HepG2 (cell line): ENCODE measurements at regions not wholly inside any gene's neighbourhood (a gene's known extent, or its start where the extent isn't known, plus 50 kb on each side); places are given as distances from the start of the nearest gene placed in this dataset.
"Not testable (repeated sequence)": the region's sequence is repeated elsewhere in the genome, so short reads cannot be mapped to it uniquely, and the experiment has no call there.

Experiments used
- IKZF1 ChIP-seq: fragments of 450-650 bp; IDR thresholded peaks from 2 replicates; pipeline ENCODE4 v1.7.1; 2016
- NR2F6 ChIP-seq, 2 experiments: IDR thresholded peaks; 2 replicates each; pipeline ENCODE4 v1.6.1; 2016; ENCODE audit warnings: antibody characterized with exemption in 1 of 2, mild to moderate bottlenecking in 1 of 2
- POLR2A ChIP-seq, 2 experiments: IDR thresholded peaks; 2 replicates each; pipeline ENCODE4 v1.6.1; 2011; ENCODE audit warnings: low read depth in 2 of 2, low read length in 2 of 2, mild to moderate bottlenecking in 1 of 2, moderate library complexity in 1 of 2; ENCODE audit not compliant: insufficient read depth in 1 of 2
- RELA ChIP-seq: sonication (generic); formaldehyde crosslinking; IDR thresholded peaks from 2 replicates; pipeline ENCODE4 v1.4.0; 2020; ENCODE audit warnings: missing genetic modification reagents
- TF ChIP-seq, protein P1 (sequence below): sonication (generic); formaldehyde crosslinking; IDR thresholded peaks from 2 replicates; pipeline ENCODE4 v1.9.0; 2021; ENCODE audit warnings: missing genetic modification reagents, mild to moderate bottlenecking, borderline replicate concordance
- TF ChIP-seq, protein P2 (sequence below): sonication (generic); formaldehyde crosslinking; IDR thresholded peaks from 2 replicates; pipeline ENCODE4 v1.5.0; 2020; ENCODE audit warnings: mild to moderate bottlenecking, missing genetic modification reagents, moderate library complexity
- TF ChIP-seq, protein P3 (sequence below): IDR thresholded peaks from 2 replicates; pipeline ENCODE4 v1.6.1; 2016

DNA sequence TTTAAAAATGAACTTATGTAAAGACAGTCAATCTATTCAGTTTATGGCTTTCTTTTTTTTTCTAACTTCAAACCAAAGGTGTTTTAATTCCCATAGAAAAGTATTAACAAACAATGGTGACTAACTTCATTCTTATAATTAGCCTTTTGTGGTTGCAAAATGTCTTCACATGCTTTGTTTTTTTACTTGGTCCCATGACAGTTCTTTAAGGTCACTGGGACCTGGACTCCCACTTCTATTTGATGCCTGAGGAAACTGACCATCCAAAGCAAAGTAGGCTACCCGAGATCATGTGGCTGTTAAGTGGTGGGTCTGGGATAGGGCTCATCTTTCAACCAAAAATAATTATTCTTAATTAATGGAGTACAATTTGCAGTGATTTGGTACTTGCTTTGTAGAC, 74.6 kb upstream of the CDC42EP3 start:
- TF ChIP-seq, protein P1, sequence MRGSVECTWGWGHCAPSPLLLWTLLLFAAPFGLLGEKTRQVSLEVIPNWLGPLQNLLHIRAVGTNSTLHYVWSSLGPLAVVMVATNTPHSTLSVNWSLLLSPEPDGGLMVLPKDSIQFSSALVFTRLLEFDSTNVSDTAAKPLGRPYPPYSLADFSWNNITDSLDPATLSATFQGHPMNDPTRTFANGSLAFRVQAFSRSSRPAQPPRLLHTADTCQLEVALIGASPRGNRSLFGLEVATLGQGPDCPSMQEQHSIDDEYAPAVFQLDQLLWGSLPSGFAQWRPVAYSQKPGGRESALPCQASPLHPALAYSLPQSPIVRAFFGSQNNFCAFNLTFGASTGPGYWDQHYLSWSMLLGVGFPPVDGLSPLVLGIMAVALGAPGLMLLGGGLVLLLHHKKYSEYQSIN = not testable (repeated sequence)
- TF ChIP-seq, protein P2, sequence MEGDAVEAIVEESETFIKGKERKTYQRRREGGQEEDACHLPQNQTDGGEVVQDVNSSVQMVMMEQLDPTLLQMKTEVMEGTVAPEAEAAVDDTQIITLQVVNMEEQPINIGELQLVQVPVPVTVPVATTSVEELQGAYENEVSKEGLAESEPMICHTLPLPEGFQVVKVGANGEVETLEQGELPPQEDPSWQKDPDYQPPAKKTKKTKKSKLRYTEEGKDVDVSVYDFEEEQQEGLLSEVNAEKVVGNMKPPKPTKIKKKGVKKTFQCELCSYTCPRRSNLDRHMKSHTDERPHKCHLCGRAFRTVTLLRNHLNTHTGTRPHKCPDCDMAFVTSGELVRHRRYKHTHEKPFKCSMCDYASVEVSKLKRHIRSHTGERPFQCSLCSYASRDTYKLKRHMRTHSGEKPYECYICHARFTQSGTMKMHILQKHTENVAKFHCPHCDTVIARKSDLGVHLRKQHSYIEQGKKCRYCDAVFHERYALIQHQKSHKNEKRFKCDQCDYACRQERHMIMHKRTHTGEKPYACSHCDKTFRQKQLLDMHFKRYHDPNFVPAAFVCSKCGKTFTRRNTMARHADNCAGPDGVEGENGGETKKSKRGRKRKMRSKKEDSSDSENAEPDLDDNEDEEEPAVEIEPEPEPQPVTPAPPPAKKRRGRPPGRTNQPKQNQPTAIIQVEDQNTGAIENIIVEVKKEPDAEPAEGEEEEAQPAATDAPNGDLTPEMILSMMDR = not testable (repeated sequence)
- TF ChIP-seq, protein P3, sequence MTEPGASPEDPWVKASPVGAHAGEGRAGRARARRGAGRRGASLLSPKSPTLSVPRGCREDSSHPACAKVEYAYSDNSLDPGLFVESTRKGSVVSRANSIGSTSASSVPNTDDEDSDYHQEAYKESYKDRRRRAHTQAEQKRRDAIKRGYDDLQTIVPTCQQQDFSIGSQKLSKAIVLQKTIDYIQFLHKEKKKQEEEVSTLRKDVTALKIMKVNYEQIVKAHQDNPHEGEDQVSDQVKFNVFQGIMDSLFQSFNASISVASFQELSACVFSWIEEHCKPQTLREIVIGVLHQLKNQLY (CRISPR knock-in tag) = not testable (repeated sequence)
- TF ChIP-seq RELA (CRISPR knock-in tag); IKZF1; NR2F6 (IDR thresholded peaks at IDR 0.05); NR2F6 (CRISPR knock-in tag; IDR thresholded peaks at IDR 0.05); POLR2A (IDR thresholded peaks at IDR 0.05; ENCODE audit: insufficient read depth in 1 of 2, low read depth in 2 of 2, low read length in 2 of 2): not testable (repeated sequence)
